Subcutaneous abdominal adipose tissue (tissue), 5 donors: ENCODE measurements at regions not wholly inside any gene's neighbourhood (a gene's known extent, or its start where the extent isn't known, plus 50 kb on each side); places are given as distances from the start of the nearest gene placed in this dataset.
"Not testable (repeated sequence)": the region's sequence is repeated elsewhere in the genome, so short reads cannot be mapped to it uniquely, and the experiment has no call there.

Experiments used
- H3K27ac ChIP-seq: one replicate; pipeline ENCODE4 v1.7.0; 2013; ENCODE audit warnings: low read depth, mild to moderate bottlenecking, inconsistent platforms, low read length, moderate library complexity
- H3K27me3 ChIP-seq, 5 donors: one replicate each; pipeline ENCODE4 v1.7.0; 2013; ENCODE audit warnings: low read length in 5 of 5, inconsistent platforms in 1 of 5; ENCODE audit not compliant: control insufficient read depth in 5 of 5, insufficient read depth in 4 of 5
- H3K36me3 ChIP-seq, 5 donors: one replicate each; pipeline ENCODE4 v1.7.0; 2013; ENCODE audit warnings: low read length in 5 of 5; ENCODE audit not compliant: control insufficient read depth in 5 of 5, insufficient read depth in 5 of 5
- H3K4me1 ChIP-seq, 5 donors: one replicate each; pipeline ENCODE4 v1.7.0; 2013; ENCODE audit warnings: low read length in 5 of 5, mild to moderate bottlenecking in 3 of 5, moderate library complexity in 1 of 5; ENCODE audit not compliant: control insufficient read depth in 5 of 5, insufficient read depth in 5 of 5
- H3K4me3 ChIP-seq, 5 donors: one replicate each; pipeline ENCODE4 v1.7.0; 2013; ENCODE audit warnings: low read length in 5 of 5, low read depth in 1 of 5
- H3K9ac ChIP-seq, 5 donors: one replicate each; pipeline ENCODE4 v1.7.0; 2013; ENCODE audit warnings: low read length in 5 of 5, mild to moderate bottlenecking in 4 of 5, moderate library complexity in 3 of 5
- H3K9me3 ChIP-seq, 5 donors: one replicate each; pipeline ENCODE4 v1.7.0; 2013; ENCODE audit warnings: low read length in 5 of 5; ENCODE audit not compliant: control insufficient read depth in 5 of 5
- donor health status: healthy.
- donor health status: healthy.
- donor health status: healthy.
- donor health status: healthy.
- donor health status: healthy.

DNA sequence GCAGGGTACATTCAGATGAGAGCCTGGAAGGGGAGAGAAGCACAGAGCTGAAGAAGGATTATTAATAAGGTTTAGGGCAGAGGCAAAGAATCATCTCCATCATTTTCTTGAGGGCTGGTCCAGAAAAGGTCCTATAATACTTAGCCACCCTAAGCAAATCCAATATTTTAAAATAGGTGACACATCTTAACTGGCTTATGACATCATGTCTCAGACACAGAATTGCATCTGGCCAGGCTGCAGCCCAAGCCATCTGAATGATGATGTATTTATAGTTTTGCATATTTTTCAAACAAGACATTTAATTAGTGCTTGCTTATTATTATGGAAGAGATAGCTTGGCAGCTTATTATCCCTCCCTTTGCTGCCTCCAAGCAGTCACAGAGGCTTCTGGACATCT, 571.3 kb downstream of the SUCLG1 start:
- Histone ChIP-seq H3K9me3 (no peaks in the 10 kb centered on the region), H3K4me3 (no peak overlapping the region), H3K27ac (no peak overlapping the region), H3K27me3 (no peaks in the 10 kb centered on the region), H3K9ac (no peak overlapping the region), H3K36me3 (no peaks in the 10 kb centered on the region), H3K4me1 (no peaks in the 10 kb centered on the region)

- no peaks in the 10 kb centered on the region for H3K36me3 ChIP-seq
- H3K9ac ChIP-seq: no peak overlapping the region
- no peak overlapping the region for H3K27ac ChIP-seq
- H3K27me3 ChIP-seq: no peaks in the 10 kb centered on the region
- no peaks in the 10 kb centered on the region for H3K4me1 ChIP-seq
- peaks cover 0 to 11% (median 6%) of the 10 kb centered on the region in 5 donors for H3K9me3 ChIP-seq
- no peak overlapping the region for H3K4me3 ChIP-seq
Measured at GRCh38 chr2:83879127-83879526, 580.0 kb downstream of the SUCLG1 start.

- not testable (repeated sequence) for H3K4me3 ChIP-seq, H3K9ac ChIP-seq, H3K27ac ChIP-seq, H3K36me3 ChIP-seq, H3K27me3 ChIP-seq, H3K4me1 ChIP-seq
- H3K9me3 ChIP-seq: peaks cover 0 to 16% (median 9%) of the 10 kb centered on the region in 5 donors
Measured at GRCh38 chr2:83877261-83877660, 581.8 kb downstream of the SUCLG1 start.

DNA sequence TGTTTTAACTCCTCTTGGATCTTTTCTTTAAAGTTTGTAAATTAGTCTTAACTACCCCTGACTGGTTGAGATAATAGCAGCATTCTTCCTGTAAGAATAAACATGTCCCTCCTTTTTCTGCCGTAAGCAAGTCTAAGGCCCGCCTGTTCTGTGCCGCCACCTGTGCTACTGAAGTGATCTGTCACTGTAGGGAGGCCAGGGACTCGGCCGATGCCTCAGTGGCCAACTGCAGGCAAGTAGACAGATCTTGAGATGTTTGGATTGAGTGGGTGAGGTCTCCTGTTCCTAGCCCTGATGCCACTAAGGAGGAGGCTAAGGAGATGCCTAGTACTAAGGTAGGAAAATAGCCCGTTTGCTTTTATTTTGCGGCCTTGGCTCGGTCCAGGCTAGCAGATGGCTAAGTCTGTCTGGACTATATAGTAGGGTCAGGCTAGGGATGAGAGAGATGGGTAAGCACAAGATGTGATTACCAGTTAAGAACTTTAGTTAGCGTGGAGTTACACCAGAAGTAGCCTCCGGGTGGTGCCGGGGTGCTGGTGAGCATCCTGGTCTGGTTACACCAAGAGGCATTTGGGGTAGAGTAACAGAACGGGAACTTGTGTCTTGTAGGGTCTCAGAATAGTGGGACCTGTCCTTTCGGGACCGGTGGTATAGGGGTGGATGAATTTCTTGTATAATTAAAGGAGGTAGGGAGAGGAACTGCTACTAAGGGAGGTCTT, 584.2 kb downstream of the SUCLG1 start:
- Histone ChIP-seq H3K9me3 (peaks cover 0 to 16% (median 9%) of the 10 kb centered on the region in 5 donors), H3K27ac (no peak overlapping the region), H3K4me3 (no peak overlapping the region), H3K4me1 (no peaks in the 10 kb centered on the region), H3K36me3 (no peaks in the 10 kb centered on the region), H3K27me3 (no peaks in the 10 kb centered on the region), H3K9ac (no peak overlapping the region)

GRCh38 chr2:83874066-83874465, 585.0 kb downstream of the SUCLG1 start:
- Histone ChIP-seq H3K9ac (no peak overlapping the region), H3K4me1 (no peaks in the 10 kb centered on the region), H3K9me3 (peaks cover 0 to 13% (median 7%) of the 10 kb centered on the region in 5 donors), H3K27me3 (no peaks in the 10 kb centered on the region), H3K27ac (no peak overlapping the region), H3K36me3 (no peaks in the 10 kb centered on the region), H3K4me3 (no peak overlapping the region)

GRCh38 chr2:83873110-83873509, 586.0 kb downstream of the SUCLG1 start:
- Histone ChIP-seq H3K36me3 (no peaks in the 10 kb centered on the region), H3K9ac (no peak overlapping the region), H3K9me3 (peaks cover 0 to 5% (median under 1%) of the 10 kb centered on the region in 5 donors), H3K4me3 (no peak overlapping the region), H3K27ac (no peak overlapping the region), H3K4me1 (no peaks in the 10 kb centered on the region), H3K27me3 (no peaks in the 10 kb centered on the region)

- H3K4me3 ChIP-seq: no peak overlapping the region
- no peak overlapping the region for H3K27ac ChIP-seq
- no peaks in the 10 kb centered on the region for H3K36me3 ChIP-seq
- no peaks in the 10 kb centered on the region for H3K4me1 ChIP-seq
- no peaks in the 10 kb centered on the region for H3K9me3 ChIP-seq
- H3K9ac ChIP-seq: no peak overlapping the region
- no peaks in the 10 kb centered on the region for H3K27me3 ChIP-seq
Measured at GRCh38 chr2:83866211-83866610, 592.9 kb downstream of the SUCLG1 start.

DNA sequence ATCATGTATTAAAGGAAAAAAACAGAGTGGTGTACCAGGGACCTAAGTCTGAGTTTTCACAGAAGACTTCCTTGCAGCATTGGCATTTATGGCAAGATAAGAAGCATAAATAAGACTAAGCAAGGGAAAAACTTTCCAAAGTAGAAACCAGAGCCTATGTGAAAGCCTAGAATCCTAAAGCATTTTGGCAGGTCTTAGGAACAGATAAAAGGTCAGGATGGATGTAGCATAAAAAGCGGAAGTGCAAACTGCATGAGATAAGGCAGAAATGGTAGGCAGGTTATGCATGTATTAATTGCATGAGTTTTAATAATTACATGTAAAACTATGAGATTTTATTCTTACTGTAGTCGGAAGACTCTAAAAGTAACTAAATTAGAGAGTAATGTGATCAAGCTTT, 596.5 kb downstream of the SUCLG1 start:
- Histone ChIP-seq H3K27me3 (peaks cover 0 to 2% (median 0%) of the 10 kb centered on the region in 5 donors), H3K9ac (no peak overlapping the region), H3K4me1 (no peaks in the 10 kb centered on the region), H3K9me3 (no peaks in the 10 kb centered on the region), H3K4me3 (no peak overlapping the region), H3K36me3 (no peaks in the 10 kb centered on the region), H3K27ac (no peak overlapping the region)

DNA sequence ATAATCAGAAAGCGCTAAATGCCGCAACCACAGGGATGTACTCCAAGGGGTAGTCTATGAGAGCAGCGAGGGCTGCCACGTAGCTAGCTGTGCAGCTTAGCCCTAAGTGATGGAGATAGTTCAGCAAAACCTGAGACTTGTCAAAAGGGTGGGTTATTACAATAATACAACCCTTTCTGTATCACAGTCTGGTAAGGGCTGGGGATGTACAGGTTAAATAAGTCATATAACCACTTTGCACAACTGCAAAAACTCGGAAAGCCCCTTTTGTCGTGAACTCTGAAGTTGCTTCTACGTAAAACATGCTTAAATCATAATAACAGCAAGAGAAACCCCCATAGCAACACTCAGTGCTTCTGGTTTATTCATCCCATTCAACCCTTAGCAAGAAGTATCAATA, 598.8 kb downstream of the SUCLG1 start:
- H3K27me3 ChIP-seq: peaks cover 0 to 2% (median 0%) of the 10 kb centered on the region in 5 donors
- H3K4me1 ChIP-seq: no peaks in the 10 kb centered on the region
- H3K27ac ChIP-seq: no peak overlapping the region
- H3K9ac ChIP-seq: no peak overlapping the region
- no peaks in the 10 kb centered on the region for H3K36me3 ChIP-seq
- H3K4me3 ChIP-seq: no peak overlapping the region
- H3K9me3 ChIP-seq: no peaks in the 10 kb centered on the region

GRCh38 chr2:83859553-83859952, 599.5 kb downstream of the SUCLG1 start:
- H3K27me3 ChIP-seq: peaks cover 0 to 2% (median 0%) of the 10 kb centered on the region in 5 donors
- H3K36me3 ChIP-seq: no peaks in the 10 kb centered on the region
- H3K4me3 ChIP-seq: no peak overlapping the region
- H3K9ac ChIP-seq: no peak overlapping the region
- no peak overlapping the region for H3K27ac ChIP-seq
- no peaks in the 10 kb centered on the region for H3K9me3 ChIP-seq
- H3K4me1 ChIP-seq: no peaks in the 10 kb centered on the region
